GM18951 (cell line): ENCODE measurements at regions not wholly inside any gene's neighbourhood (a gene's known extent, or its start where the extent isn't known, plus 50 kb on each side); places are given as distances from the start of the nearest gene placed in this dataset.

Experiments used
- POLR2A ChIP-seq: IDR thresholded peaks from 4 replicates; pipeline ENCODE4 v1.6.1; 2011; ENCODE audit warnings: mild to moderate bottlenecking; ENCODE audit not compliant: insufficient read length, insufficient read depth; ENCODE audit errors: extremely low read depth
- in situ Hi-C: fragments of 300-500 bp; cut with MboI; formaldehyde crosslinking; loops from one replicate; pipeline ENCODE4 v1.12.0; 2022; ENCODE audit warnings: low sequenced_read_pairs, mixed read lengths, inconsistent platforms; ENCODE audit not compliant: unreplicated experiment

DNA sequence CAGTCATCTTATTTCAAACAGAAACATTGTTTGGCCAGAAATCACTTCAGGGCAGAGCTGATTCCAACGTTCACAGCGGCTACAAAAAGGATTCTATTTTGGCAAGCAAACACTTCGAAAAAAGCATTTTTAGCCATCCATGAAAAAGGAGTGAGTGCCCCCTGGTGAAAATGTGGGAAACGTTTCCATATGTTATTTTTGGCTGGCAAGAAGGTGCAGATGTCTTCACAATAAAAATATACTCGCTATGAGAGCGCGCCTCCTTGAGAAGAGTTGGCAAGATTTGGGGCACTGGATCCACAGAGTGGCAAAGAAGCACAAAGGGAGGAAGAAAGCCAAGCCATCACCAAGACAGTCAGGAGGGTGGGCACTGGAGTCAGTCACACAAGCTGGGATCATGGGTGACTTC, 191.1 kb downstream of the CHD9NB start:
- no peak for TF ChIP-seq POLR2A
- in situ Hi-C loops = no loop called here

DNA sequence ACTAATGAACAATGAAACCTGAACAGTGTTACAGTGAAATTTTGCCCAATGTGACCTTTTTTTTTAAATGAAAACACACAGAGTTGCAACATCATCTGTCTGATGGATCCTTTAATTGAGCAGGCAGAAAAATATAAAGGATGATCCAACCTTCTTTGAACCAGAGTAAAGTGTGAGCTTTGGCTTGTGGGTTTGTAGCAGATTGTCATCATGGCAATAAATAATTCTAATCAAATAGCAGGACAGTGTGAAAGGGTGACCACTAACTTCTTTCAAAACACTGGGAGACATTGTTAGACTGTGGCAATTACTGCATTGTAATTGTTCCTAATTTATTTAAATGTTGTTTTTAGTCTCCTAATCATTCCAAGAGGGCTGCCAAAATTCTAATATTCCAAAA, 197.2 kb downstream of the CHD9NB start:
- in situ Hi-C loops = no loop called here
- no peak for TF ChIP-seq POLR2A

DNA sequence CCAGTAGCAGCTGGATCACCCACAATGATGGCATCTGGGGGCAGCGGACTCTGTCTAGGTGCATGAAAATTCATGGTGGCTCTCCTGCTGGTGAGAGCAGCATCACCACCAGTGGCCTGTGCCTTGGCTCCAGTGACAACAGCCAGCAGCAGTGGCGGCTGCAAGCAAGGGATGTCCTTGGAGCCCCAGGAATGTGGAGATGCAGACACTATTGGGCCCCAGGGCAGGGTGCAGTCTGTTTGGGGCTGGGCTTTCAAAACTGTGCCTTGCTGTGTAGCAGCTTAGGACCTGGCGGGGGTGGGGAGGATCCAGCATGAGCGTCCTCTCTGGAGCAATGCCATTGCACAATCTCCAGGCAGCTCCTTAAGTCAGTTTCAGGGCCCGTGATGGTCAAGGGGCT, 199.7 kb downstream of the CHD9NB start:
- in situ Hi-C loops = no loop called here
- TF ChIP-seq POLR2A = no peak

- in situ Hi-C loops = no loop called here
- TF ChIP-seq POLR2A = no peak
These were observed 201.4 kb downstream of the CHD9NB start for GRCh38 chr16:52851211-52851740.

DNA sequence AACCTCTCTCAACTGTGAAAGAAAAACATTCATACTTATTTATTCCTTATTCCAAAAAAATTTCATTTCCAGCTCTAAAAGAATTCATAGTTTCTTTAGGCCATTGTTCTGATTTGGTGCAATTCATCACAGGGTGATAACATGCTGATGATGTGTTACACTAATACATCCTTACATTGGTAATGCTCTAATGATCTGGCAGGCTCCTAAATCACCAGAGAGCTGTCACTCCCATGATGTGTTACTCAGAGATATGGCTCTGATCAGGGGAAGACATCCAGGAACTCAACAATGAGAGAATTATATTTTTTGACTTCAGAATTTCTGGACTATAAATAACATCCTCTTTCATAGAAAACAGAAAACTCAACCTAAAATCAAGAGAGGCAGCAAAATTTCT, 209.3 kb downstream of the CHD9NB start:
- TF ChIP-seq POLR2A = no peak
- in situ Hi-C loops = no loop called here

DNA sequence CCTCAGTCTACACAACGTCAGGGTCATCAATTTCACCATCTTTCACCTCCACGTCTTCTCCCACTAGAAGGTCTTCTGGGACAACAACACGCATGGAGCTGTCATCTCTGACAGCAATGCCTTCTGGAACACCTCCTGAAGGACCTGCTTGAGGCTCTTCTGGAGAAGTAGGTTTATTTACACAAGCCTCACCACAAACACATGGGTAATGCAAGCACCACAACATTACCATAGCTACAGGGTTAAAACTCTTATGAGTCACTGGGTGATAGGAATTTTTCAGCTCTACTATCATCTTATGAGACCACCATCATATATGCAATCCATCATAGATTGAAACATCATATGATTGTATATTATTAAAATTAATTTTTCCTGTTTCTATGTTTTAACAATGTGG, 215.4 kb downstream of the CHD9NB start:
- in situ Hi-C loops = no loop called here
- TF ChIP-seq POLR2A = no peak

DNA sequence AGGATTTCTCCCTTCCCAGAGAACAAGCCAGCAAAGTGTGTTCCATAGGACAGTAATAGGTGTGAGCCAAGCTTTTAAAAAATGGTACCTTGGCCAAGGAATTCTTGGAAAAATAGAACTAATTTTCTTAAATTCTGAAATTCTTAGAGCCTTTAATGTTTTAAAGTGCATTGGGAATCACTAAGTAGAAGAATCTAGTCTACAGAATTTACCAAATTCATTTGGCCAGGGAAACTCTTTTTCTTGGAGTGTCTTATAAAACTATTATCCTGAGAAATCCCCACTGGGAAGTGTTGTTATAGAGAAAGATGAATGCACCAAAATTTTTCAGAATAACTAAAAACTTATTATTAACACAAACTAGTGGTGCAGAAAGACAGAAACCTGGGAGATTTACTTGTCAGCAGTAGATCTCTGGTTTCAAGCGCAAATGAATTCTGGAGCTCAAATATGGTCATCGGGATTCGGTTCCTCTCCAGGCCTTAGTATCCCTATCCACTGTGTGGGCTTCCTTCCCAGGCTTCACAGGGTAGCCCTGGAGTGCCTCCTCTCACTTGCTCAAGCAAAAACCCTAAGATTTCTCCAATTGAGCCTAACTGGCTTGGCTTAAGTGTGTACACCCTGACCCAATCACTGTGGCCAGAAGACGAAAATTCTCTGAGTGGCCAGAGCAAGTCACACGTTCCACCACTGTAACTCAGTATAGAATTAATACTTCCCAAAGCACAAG, 217.8 kb downstream of the CHD9NB start:
- in situ Hi-C loops = no loop called here
- no peak for TF ChIP-seq POLR2A

GRCh38 chr16:52832771-52833170, 219.9 kb downstream of the CHD9NB start:
- in situ Hi-C loops = no loop called here
- no peak for TF ChIP-seq POLR2A

DNA sequence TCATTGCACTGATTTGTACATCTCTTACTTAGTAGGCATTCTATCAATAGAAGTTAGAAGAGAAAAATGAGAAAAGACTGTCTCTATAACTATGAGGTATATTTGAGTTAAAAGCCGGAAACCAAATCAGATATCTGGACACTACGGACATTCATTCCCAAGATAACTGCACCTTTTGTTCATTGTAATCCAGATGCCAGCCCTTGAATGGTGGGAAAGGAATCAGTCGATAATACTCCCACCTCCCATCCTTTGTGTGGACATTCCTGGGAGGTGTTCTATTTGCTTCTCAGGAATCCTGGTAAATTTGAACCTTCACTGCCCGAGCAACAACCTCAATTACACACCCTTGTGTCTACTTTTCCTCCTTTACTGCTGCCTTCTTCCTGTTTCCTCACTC, 225.2 kb downstream of the CHD9NB start:
- in situ Hi-C loops = no loop called here
- TF ChIP-seq POLR2A = no peak

- in situ Hi-C loops = no loop called here
- TF ChIP-seq POLR2A = no peak
These were observed 226.8 kb downstream of the CHD9NB start for GRCh38 chr16:52825892-52826291.

DNA sequence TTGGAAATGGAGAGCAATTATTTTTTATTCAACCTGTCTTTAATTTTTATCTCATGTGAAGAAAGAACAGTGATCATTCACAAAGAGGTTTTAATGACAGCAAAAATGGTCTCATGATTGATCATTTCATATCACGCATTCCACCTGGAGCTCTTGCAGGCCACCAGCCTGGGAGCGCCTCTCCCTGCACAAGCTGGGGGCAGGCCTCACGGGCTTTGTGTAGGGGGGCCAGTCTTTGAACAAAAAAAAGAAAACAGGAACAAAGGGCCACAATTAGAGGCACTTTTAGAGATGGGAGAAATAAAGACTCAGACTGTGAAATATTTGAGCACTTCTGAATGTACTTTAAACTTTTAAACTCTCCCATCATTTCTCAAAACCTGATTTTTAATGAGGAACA, 232.9 kb downstream of the CHD9NB start:
- in situ Hi-C loops = no loop called here
- no peak for TF ChIP-seq POLR2A

GRCh38 chr16:52819405-52819804, 233.3 kb downstream of the CHD9NB start:
- in situ Hi-C loops = no loop called here
- TF ChIP-seq POLR2A = no peak

DNA sequence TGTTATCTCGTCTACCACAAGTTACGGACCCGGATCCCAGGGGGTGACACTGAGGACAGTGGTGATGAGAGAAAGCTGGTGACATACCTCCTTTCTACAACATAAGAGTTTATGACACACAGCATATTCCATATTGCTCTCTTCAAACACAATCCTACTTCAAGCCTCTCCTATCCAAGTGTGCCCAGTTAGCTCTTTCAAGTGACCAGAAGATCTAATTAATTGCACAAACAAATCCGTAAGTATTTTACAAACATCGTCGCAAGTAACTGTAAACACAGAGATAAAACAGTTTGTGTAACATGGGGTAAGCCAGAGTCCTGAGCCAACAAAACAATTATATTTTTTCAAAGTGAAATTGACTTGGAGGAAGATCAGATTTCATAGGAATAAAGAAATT, 235.0 kb downstream of the CHD9NB start:
- TF ChIP-seq POLR2A = no peak
- in situ Hi-C loops = no loop called here

- in situ Hi-C loops = no loop called here
- no peak for TF ChIP-seq POLR2A
These were observed 235.7 kb downstream of the CHD9NB start for GRCh38 chr16:52816993-52817392.

DNA sequence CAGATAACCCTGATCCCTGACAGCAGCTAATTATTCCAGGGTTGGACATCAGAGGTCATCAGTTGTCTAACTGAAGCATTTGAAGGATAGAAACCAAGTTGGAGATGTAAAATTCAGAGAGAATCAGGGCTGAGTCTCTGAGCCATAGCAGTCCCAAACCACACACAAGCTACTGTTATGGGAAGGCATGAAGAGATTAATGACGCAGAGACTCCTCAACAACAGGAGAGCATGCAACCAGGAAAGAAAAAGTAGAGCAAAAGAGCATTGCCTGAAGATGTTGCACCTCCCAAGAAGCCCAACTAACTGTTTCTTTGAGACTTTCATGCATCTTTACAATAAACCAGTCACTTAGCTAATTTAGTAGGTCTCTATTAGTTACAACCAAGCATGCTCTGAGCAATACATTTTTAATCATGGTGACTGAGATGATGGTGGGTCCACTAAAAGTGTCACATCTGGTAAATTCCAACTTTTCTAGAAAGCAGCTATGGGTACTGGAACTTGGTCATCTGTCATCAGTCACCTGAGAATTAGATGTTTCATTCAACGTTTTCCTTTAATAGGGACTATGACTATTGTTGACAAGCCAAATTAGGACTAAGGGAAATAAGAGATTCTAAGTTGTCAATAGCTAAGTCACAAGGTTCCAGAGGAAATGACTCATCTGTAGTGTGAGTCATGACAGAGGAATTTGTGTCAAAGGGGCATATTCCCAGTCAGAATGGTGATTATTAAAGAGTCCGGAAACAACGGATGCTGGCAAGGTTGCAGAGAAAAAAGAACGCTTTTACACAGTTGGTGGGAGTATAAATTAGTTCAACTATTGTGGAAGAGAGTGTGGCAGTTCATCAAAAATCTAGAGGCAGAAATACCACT, 239.8 kb downstream of the CHD9NB start:
- no peak for TF ChIP-seq POLR2A
- in situ Hi-C loops = no loop called here
